GM18858 (cell line): ENCODE measurements at regions not wholly inside any gene's neighbourhood (a gene's known extent, or its start where the extent isn't known, plus 50 kb on each side); places are given as distances from the start of the nearest gene placed in this dataset.
"Not testable (repeated sequence)": the region's sequence is repeated elsewhere in the genome, so short reads cannot be mapped to it uniquely, and the experiment has no call there.

ENCODE experiments used
- ATAC-seq: cut with Tn5 transposase; IDR thresholded peaks from one replicate; pipeline ENCODE4 v1.9.1; 2021; ENCODE audit not compliant: unreplicated experiment

DNA sequence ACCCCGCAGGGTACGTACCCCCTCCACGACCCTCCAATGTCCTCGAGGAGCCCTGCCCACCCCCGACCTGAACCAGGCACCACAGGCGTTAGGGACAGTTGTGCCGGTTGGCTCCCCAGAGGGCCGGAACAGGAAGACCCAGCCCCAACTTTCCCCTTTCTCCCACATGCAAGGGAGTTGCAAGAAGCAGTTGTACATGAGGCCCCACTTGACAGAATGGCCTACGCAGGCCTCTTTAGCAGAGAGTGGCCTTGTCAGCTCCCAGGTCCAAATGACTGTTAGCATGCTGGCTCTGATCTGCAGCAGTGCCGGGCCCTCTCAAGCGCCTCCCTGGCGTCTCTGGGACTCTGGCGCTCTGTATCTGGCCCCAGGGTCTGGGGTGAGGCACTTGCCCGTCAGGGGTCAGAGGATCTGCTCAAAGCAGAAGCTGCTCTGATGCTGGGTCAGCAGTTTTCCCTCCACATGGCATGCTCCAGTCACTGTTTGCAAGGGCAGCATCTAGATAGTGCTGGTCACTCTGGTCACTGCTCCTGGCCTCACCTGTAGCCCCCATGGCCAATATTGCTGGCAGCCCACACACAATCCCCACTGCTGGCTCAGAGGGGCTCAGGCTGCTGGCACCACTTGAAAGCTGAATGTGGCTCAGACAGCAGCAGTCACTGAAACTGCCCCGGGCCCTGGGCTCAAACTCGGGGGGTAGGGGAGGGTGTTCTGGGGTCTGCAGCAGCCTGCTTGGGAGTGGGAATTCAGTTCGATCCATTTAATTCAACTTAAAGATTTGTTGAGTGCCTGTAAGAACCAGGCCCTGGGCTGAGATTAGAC, 254.5 kb downstream of the FAM43A start:
- ATAC-seq: no peak

DNA sequence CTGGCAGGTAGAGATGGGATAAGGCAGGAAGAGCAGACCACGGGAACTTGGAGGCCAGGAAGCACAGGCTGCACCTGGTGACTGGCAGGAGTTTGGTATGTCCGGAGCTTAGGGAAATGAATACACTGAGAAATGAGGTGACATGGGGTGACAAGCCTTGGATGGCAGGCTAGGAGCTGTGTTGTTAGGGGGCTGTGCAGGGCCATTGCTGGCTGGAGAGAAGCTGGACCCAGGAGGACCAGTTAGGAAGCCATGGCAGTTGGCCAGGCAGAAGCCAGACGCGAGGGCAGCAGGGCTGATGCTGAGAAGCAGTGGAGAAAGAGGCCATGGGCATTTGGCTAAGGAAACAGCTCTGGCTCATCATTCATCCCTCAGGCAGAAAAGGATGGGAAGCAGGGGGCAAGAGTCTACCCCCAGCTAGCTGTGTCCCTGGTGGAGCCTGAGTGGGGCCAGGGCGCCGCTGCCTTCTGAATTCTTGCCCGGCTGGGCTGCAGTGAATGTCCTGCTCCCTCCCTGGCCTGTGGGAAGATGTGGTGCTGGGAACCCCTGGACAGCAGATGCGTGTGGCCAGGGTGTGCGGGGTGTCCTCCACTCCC, 255.8 kb downstream of the FAM43A start:
- no peak for ATAC-seq

- ATAC-seq: no peak
Measured at GRCh38 chr3:194941956-194942511, 256.4 kb downstream of the FAM43A start.

- no peak for ATAC-seq
Measured at GRCh38 chr3:194944526-194944925, 258.8 kb downstream of the FAM43A start.

GRCh38 chr3:194945508-194945907, 259.8 kb downstream of the FAM43A start:
- ATAC-seq: no peak

GRCh38 chr3:194946091-194946490, 260.4 kb downstream of the FAM43A start:
- ATAC-seq: no peak

- no peak for ATAC-seq
Measured at GRCh38 chr3:194949592-194949991, 263.9 kb downstream of the FAM43A start.

GRCh38 chr3:194950906-194951628, 265.4 kb downstream of the FAM43A start:
- ATAC-seq: no peak

- not testable (repeated sequence) for ATAC-seq
Measured at GRCh38 chr3:194951629-194951920, 265.9 kb downstream of the FAM43A start.

GRCh38 chr3:194951931-194952582, 266.4 kb downstream of the FAM43A start:
- ATAC-seq: no peak

- ATAC-seq: no peak
Measured at GRCh38 chr3:194952841-194953241, 267.2 kb downstream of the FAM43A start.

GRCh38 chr3:194953291-194953690, 267.6 kb downstream of the FAM43A start:
- ATAC-seq: no peak

DNA sequence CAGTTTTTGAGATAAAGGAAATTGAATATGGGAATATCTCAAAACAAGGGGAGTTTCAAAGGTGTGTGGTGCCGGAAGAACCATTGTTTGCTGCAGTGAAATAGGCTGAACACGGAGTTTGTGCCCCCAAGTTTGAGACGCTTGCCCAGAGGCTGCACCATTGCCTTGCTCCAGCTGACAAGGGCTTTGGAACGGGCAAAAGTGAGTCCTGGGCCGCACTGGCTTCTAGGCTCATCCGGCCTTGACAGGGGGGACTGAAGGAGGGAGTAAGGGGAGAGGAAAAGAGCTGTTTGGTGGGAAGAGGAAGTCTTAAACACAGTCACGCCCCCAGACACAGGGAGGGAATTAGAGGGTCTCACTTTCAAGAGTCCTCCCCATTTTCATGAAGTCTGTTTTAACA, 269.9 kb downstream of the FAM43A start:
- ATAC-seq: no peak

DNA sequence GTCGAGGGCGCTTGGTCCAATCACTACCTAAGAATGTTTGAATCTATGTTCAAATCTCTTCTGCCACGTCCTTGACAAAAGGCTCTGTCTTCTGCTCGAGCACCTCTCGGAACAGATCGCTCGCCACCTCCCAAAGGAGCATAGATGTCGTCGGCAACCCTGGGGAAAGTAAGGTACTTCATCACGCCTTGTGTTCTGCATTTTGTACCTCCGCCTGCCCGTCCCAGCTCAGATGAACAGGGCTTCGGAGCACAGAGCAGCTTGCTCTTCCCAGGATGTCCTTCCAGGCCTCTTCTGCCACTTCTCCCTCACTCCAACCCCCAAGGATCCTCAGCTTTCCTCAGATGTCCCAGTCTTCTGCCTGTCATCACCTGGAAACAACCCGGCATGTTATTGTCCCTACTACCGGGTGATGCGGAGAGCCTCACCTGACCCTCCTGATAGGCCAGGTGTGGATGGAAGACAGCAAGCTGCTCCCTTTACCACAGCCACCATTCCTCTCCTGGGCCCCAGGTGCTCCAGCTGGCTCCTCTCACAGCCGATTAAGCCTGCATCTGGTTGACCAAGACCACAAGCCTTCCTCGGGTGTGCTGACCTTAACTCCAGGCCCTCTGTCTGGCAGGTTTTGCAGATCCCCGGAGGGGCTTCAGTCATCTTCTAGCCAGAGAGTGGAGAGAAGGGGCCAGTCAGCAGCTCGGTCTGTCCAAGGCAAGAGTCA, 270.5 kb downstream of the FAM43A start:
- ATAC-seq: no peak

- no peak for ATAC-seq
Measured at GRCh38 chr3:194956697-194957396, 271.2 kb downstream of the FAM43A start.

GRCh38 chr3:194957743-194958240, 272.1 kb downstream of the FAM43A start:
- no peak for ATAC-seq

GRCh38 chr3:194959217-194959616, 273.5 kb downstream of the FAM43A start:
- ATAC-seq: no peak

GRCh38 chr3:194959666-194960065, 274.0 kb downstream of the FAM43A start:
- not testable (repeated sequence) for ATAC-seq

- ATAC-seq: no peak
Measured at GRCh38 chr3:194960446-194961032, 274.9 kb downstream of the FAM43A start.
